Endodermal cell (in vitro differentiated cells): ENCODE measurements at regions not wholly inside any gene's neighbourhood (a gene's known extent, or its start where the extent isn't known, plus 50 kb on each side); places are given as distances from the start of the nearest gene placed in this dataset.

ENCODE experiments used
- DNase-seq: peaks from one replicate; pipeline ENCODE4 v3.0.0-alpha.2; 2017
- H3K27ac ChIP-seq: 2 replicates; pipeline ENCODE4 v1.5.1; 2013; ENCODE audit warnings: mild to moderate bottlenecking, low read depth, low read length, moderate library complexity
- H3K27me3 ChIP-seq: 2 replicates; pipeline ENCODE4 v1.6.1; 2013; ENCODE audit warnings: mild to moderate bottlenecking, low read length, moderate library complexity; ENCODE audit not compliant: insufficient read depth, control insufficient read depth, poor library complexity, severe bottlenecking
- H3K36me3 ChIP-seq: 2 replicates; pipeline ENCODE4 v1.7.0; 2013; ENCODE audit warnings: mild to moderate bottlenecking, low read length, moderate library complexity; ENCODE audit not compliant: control insufficient read depth, insufficient read depth
- H3K4me1 ChIP-seq: one replicate; pipeline ENCODE4 v1.7.0; 2013; ENCODE audit warnings: low read length; ENCODE audit not compliant: control insufficient read depth, insufficient read depth
- H3K4me3 ChIP-seq: 2 replicates; pipeline ENCODE4 v1.5.1; 2013; ENCODE audit warnings: mild to moderate bottlenecking, low read length, moderate library complexity
- H3K9ac ChIP-seq: 2 replicates; pipeline ENCODE4 v1.6.1; 2013; ENCODE audit warnings: mild to moderate bottlenecking, low read length, moderate library complexity; ENCODE audit not compliant: poor library complexity, severe bottlenecking; ENCODE audit errors: extremely low read depth
- H3K9me3 ChIP-seq: 2 replicates; pipeline ENCODE4 v1.6.1; 2013; ENCODE audit warnings: mild to moderate bottlenecking, low read length, moderate library complexity; ENCODE audit not compliant: control insufficient read depth
- H3K27ac Mint-ChIP-seq: 2 replicates; pipeline ENCODE4 v1.8.0; 2020; ENCODE audit warnings: mixed read lengths
- H3K27me3 Mint-ChIP-seq: 2 replicates; pipeline ENCODE4 v1.8.0; 2021; ENCODE audit warnings: mild to moderate bottlenecking, mixed read lengths; ENCODE audit not compliant: insufficient read depth
- H3K36me3 Mint-ChIP-seq: 2 replicates; pipeline ENCODE4 v1.8.0; 2020; ENCODE audit warnings: low read depth, mixed read lengths
- H3K4me1 Mint-ChIP-seq: 2 replicates; pipeline ENCODE4 v1.8.0; 2020; ENCODE audit warnings: mixed read lengths
- H3K4me3 Mint-ChIP-seq: 2 replicates; pipeline ENCODE4 v1.8.0; 2020; ENCODE audit warnings: mild to moderate bottlenecking, moderate library complexity, mixed read lengths
- H3K9me3 Mint-ChIP-seq: 2 replicates; pipeline ENCODE4 v1.8.0; 2020; ENCODE audit warnings: mild to moderate bottlenecking, mixed read lengths
- WGBS, 2 experiments: methylation state at CpG; one replicate each; pipeline versions ENCODE4 v1.1.5 to v1.1.7; 2013; ENCODE audit warnings: missing lambda C conversion rate in 2 of 2, mixed read lengths in 1 of 2; ENCODE audit not compliant: insufficient coverage in 1 of 2, insufficient read length in 1 of 2; 5-methylcytosine and 5-hydroxymethylcytosine counted together
- TF ChIP-seq, protein P1 (sequence below): fragments of 200-600 bp; sonication (generic); conservative IDR thresholded peaks from 2 replicates; pipeline ENCODE4 v1.5.0; 2021; ENCODE audit warnings: antibody characterized with exemption, mild to moderate bottlenecking

DNA sequence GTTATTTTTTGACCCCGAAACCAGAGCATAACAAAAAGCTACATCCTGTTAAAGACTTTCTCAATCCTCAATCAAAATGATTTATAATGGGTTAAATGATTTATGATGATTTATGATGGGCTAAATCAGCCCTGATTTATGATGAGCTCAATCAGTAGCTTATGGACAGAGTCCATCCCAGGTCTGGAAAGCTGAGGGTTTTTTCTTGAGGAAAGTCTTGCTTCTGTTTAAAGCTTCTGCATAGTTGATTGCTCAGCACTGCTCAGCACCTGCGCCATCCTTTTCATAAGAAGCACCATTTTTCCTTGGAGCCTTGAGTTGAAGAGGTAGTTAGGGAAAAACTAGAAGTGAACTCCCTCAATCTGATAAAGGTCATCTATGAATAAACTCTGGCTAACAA is 356.8 kb downstream of the CYRIA start:
- Mint-ChIP-seq H3K27me3 (no peaks in the 10 kb centered on the region), H3K27ac (no peak overlapping the region), H3K9me3 (no peaks in the 10 kb centered on the region), H3K4me1 (peaks cover 4% of the 10 kb centered on the region), H3K36me3 (no peaks in the 10 kb centered on the region), H3K4me3 (no peak overlapping the region)
- no peak overlapping the region for H3K9ac ChIP-seq
- 94% methylated on average over 1 of the region's 2 CpGs; no CpG with 5 or more reads in 1 of the 2 experiments for WGBS, 2 experiments
- H3K4me3 ChIP-seq = no peak overlapping the region
- H3K9me3 ChIP-seq = no peaks in the 10 kb centered on the region
- DNase-seq = no peak
- TF ChIP-seq, protein P1, sequence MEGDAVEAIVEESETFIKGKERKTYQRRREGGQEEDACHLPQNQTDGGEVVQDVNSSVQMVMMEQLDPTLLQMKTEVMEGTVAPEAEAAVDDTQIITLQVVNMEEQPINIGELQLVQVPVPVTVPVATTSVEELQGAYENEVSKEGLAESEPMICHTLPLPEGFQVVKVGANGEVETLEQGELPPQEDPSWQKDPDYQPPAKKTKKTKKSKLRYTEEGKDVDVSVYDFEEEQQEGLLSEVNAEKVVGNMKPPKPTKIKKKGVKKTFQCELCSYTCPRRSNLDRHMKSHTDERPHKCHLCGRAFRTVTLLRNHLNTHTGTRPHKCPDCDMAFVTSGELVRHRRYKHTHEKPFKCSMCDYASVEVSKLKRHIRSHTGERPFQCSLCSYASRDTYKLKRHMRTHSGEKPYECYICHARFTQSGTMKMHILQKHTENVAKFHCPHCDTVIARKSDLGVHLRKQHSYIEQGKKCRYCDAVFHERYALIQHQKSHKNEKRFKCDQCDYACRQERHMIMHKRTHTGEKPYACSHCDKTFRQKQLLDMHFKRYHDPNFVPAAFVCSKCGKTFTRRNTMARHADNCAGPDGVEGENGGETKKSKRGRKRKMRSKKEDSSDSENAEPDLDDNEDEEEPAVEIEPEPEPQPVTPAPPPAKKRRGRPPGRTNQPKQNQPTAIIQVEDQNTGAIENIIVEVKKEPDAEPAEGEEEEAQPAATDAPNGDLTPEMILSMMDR = no peak
- no peak overlapping the region for H3K27ac ChIP-seq
- no peaks in the 10 kb centered on the region for H3K27me3 ChIP-seq
- H3K36me3 ChIP-seq = no peaks in the 10 kb centered on the region
- no peaks in the 10 kb centered on the region for H3K4me1 ChIP-seq

GRCh38 chr2:16304876-16305590 is 360.6 kb downstream of the CYRIA start:
- Mint-ChIP-seq H3K27me3 (peaks cover 3% of the 10 kb centered on the region), H3K4me3 (no peak overlapping the region), H3K4me1 (peaks cover 17% of the 10 kb centered on the region), H3K9me3 (peaks cover 3% of the 10 kb centered on the region), H3K27ac (no peak overlapping the region), H3K36me3 (no peaks in the 10 kb centered on the region)
- no peaks in the 10 kb centered on the region for H3K4me1 ChIP-seq
- WGBS, 2 experiments = 45 to 100% methylated on average over 1 to 2 of the region's 2 CpGs
- DNase-seq = no peak
- TF ChIP-seq, protein P1 = no peak
- H3K9ac ChIP-seq = no peak overlapping the region
- H3K9me3 ChIP-seq = no peaks in the 10 kb centered on the region
- H3K4me3 ChIP-seq = no peak overlapping the region
- no peaks in the 10 kb centered on the region for H3K27me3 ChIP-seq
- no peaks in the 10 kb centered on the region for H3K36me3 ChIP-seq
- no peak overlapping the region for H3K27ac ChIP-seq

DNA sequence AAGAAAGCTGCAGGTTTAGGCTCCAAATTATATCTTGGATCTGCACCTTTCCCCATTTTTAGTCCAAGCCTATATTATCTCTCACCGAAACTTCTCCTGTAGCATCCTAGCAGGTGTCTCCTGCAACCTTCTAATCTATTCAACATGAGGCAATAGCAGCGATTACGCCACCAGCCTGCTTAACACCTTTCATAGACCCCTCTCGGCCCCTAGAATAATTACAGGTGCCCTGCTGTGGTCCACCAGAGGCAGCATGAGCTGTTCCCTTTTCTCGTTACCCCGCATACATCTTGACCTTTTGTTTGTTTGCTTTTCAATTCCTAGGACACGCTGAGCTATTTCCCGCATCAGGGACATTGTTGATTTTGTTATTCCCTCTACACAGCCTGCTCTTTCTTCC is 361.9 kb downstream of the CYRIA start:
- WGBS, 2 experiments = 36 to 58% methylated on average over 7 to 8 of the region's 8 CpGs
- TF ChIP-seq, protein P1 = peak; percentile 61

More for the DNA sequence above, 361.9 kb downstream of the CYRIA start:
- Mint-ChIP-seq H3K4me1 (peaks cover 17% of the 10 kb centered on the region), H3K4me3 (no peak overlapping the region), H3K9me3 (peaks cover 6% of the 10 kb centered on the region), H3K36me3 (no peaks in the 10 kb centered on the region), H3K27ac (no peak overlapping the region), H3K27me3 (peaks cover 3% of the 10 kb centered on the region)
- Histone ChIP-seq H3K36me3 (no peaks in the 10 kb centered on the region), H3K4me3 (no peak overlapping the region), H3K27me3 (no peaks in the 10 kb centered on the region), H3K9me3 (peaks cover 7% of the 10 kb centered on the region), H3K4me1 (no peaks in the 10 kb centered on the region), H3K27ac (no peak overlapping the region), H3K9ac (no peak overlapping the region)
- DNase-seq = peak; percentile 70
